ENCODE measurements at regions not wholly inside any gene's neighbourhood (a gene's known extent, or its start where the extent isn't known, plus 50 kb on each side); places are given as distances from the start of the nearest gene placed in this dataset.

DNA sequence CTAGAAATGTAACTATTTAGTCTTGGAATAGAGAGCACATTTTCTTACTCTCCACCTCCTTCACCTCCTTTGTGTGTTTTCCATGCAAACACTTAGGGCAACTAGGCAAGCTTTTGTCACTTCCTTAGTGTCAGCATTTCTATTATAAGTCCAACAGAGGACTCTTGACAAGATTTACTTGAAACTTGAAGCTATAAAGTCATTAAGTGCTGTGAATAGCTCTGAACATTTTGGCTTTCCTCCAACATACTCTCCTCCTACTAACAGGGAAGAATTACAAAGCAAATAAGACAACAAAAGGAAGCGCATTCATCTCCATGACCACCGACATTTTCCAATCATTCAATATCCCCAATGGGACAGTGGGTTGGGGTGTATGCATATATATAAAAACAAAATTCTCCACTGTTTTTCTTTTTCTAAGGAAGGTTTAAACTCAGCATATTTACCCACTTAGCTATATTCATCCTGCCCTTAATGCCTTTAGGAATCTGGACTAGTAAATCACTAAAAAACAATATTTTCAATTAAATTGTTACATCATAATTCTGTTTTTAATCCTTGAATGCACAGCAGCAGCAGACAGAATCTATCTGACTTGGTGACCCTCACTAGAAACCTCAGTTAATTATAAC is 264.6 kb downstream of the SNCA start:
- no peak overlapping the region for H4K91ac ChIP-seq (ENCODE audit: insufficient read length, low read depth, low read length)
- H3K9ac ChIP-seq (ENCODE audit: extremely low read depth, insufficient read length, low read length): no peak overlapping the region
- H3K14ac ChIP-seq (ENCODE audit: insufficient read depth, low read length): no peak overlapping the region
- H4K5ac ChIP-seq (ENCODE audit: insufficient read length, low read depth, low read length): no peak overlapping the region
- TF ChIP-seq, protein P1, sequence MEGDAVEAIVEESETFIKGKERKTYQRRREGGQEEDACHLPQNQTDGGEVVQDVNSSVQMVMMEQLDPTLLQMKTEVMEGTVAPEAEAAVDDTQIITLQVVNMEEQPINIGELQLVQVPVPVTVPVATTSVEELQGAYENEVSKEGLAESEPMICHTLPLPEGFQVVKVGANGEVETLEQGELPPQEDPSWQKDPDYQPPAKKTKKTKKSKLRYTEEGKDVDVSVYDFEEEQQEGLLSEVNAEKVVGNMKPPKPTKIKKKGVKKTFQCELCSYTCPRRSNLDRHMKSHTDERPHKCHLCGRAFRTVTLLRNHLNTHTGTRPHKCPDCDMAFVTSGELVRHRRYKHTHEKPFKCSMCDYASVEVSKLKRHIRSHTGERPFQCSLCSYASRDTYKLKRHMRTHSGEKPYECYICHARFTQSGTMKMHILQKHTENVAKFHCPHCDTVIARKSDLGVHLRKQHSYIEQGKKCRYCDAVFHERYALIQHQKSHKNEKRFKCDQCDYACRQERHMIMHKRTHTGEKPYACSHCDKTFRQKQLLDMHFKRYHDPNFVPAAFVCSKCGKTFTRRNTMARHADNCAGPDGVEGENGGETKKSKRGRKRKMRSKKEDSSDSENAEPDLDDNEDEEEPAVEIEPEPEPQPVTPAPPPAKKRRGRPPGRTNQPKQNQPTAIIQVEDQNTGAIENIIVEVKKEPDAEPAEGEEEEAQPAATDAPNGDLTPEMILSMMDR (conservative IDR thresholded peaks at IDR 0.05): no peak
- no peaks in the 10 kb centered on the region for H3K27me3 ChIP-seq (ENCODE audit: insufficient read depth, low read length)
- no peaks in the 10 kb centered on the region for H3K27me3 Mint-ChIP-seq (ENCODE audit: low read depth)
- H3K23me2 ChIP-seq (ENCODE audit: insufficient read length, low read depth, low read length, poor library complexity, severe bottlenecking): no peaks in the 10 kb centered on the region
- no CpG with 5 or more reads among the region's 2 CpGs for WGBS (ENCODE audit: extremely low coverage, insufficient read length, low lambda C conversion rate)
- no peak overlapping the region for H3K27ac ChIP-seq (ENCODE audit: insufficient read length, low read depth, low read length)
- DNase-seq: no peak
- no peak overlapping the region for H3K56ac ChIP-seq (ENCODE audit: insufficient read length, low read depth, low read length)
- H3K18ac ChIP-seq (ENCODE audit: insufficient read length, low read depth, low read length): no peak overlapping the region
- no peak overlapping the region for H2BK5ac ChIP-seq (ENCODE audit: insufficient read length, low read length)
- no peak overlapping the region for H3K4me2 ChIP-seq (ENCODE audit: insufficient read depth, insufficient read length, low read length)
- H2BK120ac ChIP-seq (ENCODE audit: low read depth, low read length, poor library complexity, severe bottlenecking): no peak overlapping the region
- no peaks in the 10 kb centered on the region for H3K9me3 ChIP-seq (ENCODE audit: control insufficient read depth, low read depth, low read length)
- H3K23ac ChIP-seq (ENCODE audit: insufficient read length, low read depth, low read length): no peak overlapping the region
- no peak overlapping the region for H2BK20ac ChIP-seq (ENCODE audit: low read depth, low read length, poor library complexity, severe bottlenecking)
- no peaks in the 10 kb centered on the region; a peak in 3 of 7 replicates for H3K36me3 Mint-ChIP-seq (ENCODE audit: insufficient read depth in 1 of 3, low read depth in 3 of 3)
- no peak overlapping the region for H3K4ac ChIP-seq (ENCODE audit: low read depth, low read length)
- H3K79me1 ChIP-seq (ENCODE audit: insufficient read depth, low read depth, low read length, poor library complexity, severe bottlenecking): no peaks in the 10 kb centered on the region
- H2AFZ ChIP-seq (ENCODE audit: low read length): peak overlapping the region; percentile 40
- peaks cover 0 to 5% of the 10 kb centered on the region in 2 experiments; a peak in 3 of 5 replicates for H3K9me3 Mint-ChIP-seq
- H2AK5ac ChIP-seq (ENCODE audit: insufficient read length, low read length): no peak overlapping the region
- H3K4me3 Mint-ChIP-seq: no peak overlapping the region
- no peak overlapping the region for H4K8ac ChIP-seq (replicated peaks; ENCODE audit: insufficient read length, low read depth, low read length)
- no peak overlapping the region for H3T11ph ChIP-seq (ENCODE audit: low read length)
- no peak overlapping the region for H2BK12ac ChIP-seq (ENCODE audit: insufficient read length, low read depth, low read length)
- no peaks in the 10 kb centered on the region for H3K79me2 ChIP-seq (ENCODE audit: insufficient read depth, low read length)
- no peaks in the 10 kb centered on the region for H3K4me1 ChIP-seq (ENCODE audit: insufficient read depth, low read length)
- no peak overlapping the region for H2BK15ac ChIP-seq (ENCODE audit: low read depth, low read length)
- peaks cover 6% of the 10 kb centered on the region in 2 experiments for H3K4me1 Mint-ChIP-seq
- H3K27ac Mint-ChIP-seq: no peak overlapping the region; a peak in 1 of 7 replicates
- H4K20me1 ChIP-seq (ENCODE audit: control insufficient read depth, insufficient read depth, insufficient read length): no peaks in the 10 kb centered on the region

Measured in H9 (cell line).